Gastroesophageal sphincter (tissue), 3 donors: ENCODE measurements at regions not wholly inside any gene's neighbourhood (a gene's known extent, or its start where the extent isn't known, plus 50 kb on each side); places are given as distances from the start of the nearest gene placed in this dataset.

Experiments
- EP300 ChIP-seq: sonication (generic); formaldehyde crosslinking; IDR thresholded peaks from one replicate; pipeline ENCODE4 v1.6.1; 2017; ENCODE audit warnings: antibody characterized with exemption, mild to moderate bottlenecking
- POLR2A ChIP-seq, 2 donors: fragments of 450-650 bp; IDR thresholded peaks; one replicate each; pipeline ENCODE4 v1.6.1; 2017; ENCODE audit warnings: antibody characterized with exemption in 2 of 2, mild to moderate bottlenecking in 2 of 2, moderate library complexity in 1 of 2
- POLR2AphosphoS5 ChIP-seq: sonication (generic); formaldehyde crosslinking; IDR thresholded peaks from one replicate; pipeline ENCODE4 v1.6.1; 2017; ENCODE audit warnings: antibody characterized with exemption
- TF ChIP-seq, protein P1 (sequence below), 4 experiments: fragments of 200-600 bp in 2 of 4; fragments of 450-650 bp in 2 of 4; sonication (generic) in 1 of 4; IDR thresholded peaks; one replicate each; pipeline ENCODE4 v1.5.1; 2017 to 2019; ENCODE audit warnings: antibody characterized with exemption in 4 of 4, mild to moderate bottlenecking in 2 of 4, moderate library complexity in 2 of 4

DNA sequence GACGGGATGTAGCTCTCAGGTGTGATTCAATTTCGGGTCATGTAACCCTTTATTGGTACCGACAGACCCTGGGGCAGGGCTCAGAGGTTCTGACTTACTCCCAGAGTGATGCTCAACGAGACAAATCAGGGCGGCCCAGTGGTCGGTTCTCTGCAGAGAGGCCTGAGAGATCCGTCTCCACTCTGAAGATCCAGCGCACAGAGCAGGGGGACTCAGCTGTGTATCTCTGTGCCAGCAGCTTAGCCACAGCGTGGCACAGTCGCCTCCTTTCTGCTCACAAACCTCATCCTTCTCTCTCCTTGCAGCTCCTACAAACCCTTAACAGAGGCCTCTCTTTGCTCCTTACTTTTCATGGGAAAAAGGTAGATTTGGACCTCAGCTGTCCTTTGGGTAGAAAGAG is 197.5 kb upstream of the PRSS58 start:
- TF ChIP-seq, protein P1, sequence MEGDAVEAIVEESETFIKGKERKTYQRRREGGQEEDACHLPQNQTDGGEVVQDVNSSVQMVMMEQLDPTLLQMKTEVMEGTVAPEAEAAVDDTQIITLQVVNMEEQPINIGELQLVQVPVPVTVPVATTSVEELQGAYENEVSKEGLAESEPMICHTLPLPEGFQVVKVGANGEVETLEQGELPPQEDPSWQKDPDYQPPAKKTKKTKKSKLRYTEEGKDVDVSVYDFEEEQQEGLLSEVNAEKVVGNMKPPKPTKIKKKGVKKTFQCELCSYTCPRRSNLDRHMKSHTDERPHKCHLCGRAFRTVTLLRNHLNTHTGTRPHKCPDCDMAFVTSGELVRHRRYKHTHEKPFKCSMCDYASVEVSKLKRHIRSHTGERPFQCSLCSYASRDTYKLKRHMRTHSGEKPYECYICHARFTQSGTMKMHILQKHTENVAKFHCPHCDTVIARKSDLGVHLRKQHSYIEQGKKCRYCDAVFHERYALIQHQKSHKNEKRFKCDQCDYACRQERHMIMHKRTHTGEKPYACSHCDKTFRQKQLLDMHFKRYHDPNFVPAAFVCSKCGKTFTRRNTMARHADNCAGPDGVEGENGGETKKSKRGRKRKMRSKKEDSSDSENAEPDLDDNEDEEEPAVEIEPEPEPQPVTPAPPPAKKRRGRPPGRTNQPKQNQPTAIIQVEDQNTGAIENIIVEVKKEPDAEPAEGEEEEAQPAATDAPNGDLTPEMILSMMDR (IDR thresholded peaks at IDR 0.05) = no peak
- TF ChIP-seq POLR2A (IDR thresholded peaks at IDR 0.05) (no peak), POLR2AphosphoS5 (no peak), EP300 (no peak)
